ENCODE measurements at regions not wholly inside any gene's neighbourhood (a gene's known extent, or its start where the extent isn't known, plus 50 kb on each side); places are given as distances from the start of the nearest gene placed in this dataset.
"Not testable (repeated sequence)": the region's sequence is repeated elsewhere in the genome, so short reads cannot be mapped to it uniquely, and the experiment has no call there.

DNA sequence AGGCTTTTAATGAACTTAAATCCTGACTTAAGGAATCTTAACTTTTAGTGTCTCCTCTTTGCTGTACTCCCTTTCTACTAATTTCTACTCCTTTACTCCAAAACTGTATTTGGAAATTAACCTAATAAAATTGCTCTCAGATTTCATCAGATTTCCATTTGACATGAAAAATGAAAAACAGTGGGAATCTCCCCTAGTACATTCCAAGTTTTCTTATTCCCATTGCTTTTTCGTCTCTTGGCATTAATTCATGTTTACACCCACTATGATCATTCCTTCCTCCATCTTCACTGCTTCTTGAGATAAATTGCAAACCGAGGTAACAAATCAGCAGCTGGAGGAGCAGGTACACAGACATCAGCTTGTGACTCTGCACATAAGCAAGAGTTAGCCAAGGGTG lies 208.7 kb downstream of the VGLL3 start:
- Histone ChIP-seq H3K27ac (ENCODE audit: low read depth, low read length) (no peak overlapping the region), H3K9me3 (ENCODE audit: control insufficient read depth, insufficient read depth, low read length) (no peaks in the 10 kb centered on the region), H3K4me3 (ENCODE audit: low read depth, low read length) (no peak overlapping the region), H3K27me3 (ENCODE audit: control insufficient read depth, insufficient read depth, low read length) (no peaks in the 10 kb centered on the region)
- DNase-seq (ENCODE audit: low read depth, low spot score) = no peak
- TF ChIP-seq, protein P1, sequence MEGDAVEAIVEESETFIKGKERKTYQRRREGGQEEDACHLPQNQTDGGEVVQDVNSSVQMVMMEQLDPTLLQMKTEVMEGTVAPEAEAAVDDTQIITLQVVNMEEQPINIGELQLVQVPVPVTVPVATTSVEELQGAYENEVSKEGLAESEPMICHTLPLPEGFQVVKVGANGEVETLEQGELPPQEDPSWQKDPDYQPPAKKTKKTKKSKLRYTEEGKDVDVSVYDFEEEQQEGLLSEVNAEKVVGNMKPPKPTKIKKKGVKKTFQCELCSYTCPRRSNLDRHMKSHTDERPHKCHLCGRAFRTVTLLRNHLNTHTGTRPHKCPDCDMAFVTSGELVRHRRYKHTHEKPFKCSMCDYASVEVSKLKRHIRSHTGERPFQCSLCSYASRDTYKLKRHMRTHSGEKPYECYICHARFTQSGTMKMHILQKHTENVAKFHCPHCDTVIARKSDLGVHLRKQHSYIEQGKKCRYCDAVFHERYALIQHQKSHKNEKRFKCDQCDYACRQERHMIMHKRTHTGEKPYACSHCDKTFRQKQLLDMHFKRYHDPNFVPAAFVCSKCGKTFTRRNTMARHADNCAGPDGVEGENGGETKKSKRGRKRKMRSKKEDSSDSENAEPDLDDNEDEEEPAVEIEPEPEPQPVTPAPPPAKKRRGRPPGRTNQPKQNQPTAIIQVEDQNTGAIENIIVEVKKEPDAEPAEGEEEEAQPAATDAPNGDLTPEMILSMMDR (IDR thresholded peaks at IDR 0.05; ENCODE audit: low read depth, low read length) = no peak
- POLR2A ChIA-PET = no interaction called here
- CTCF ChIA-PET = interaction anchor here (1.0 to 7.6 kb wide), 3 partner anchors 225 to 300 kb away, joined by 3 to 65 read pairs (median 7); no protein-coding TSS in a partner anchor

DNA sequence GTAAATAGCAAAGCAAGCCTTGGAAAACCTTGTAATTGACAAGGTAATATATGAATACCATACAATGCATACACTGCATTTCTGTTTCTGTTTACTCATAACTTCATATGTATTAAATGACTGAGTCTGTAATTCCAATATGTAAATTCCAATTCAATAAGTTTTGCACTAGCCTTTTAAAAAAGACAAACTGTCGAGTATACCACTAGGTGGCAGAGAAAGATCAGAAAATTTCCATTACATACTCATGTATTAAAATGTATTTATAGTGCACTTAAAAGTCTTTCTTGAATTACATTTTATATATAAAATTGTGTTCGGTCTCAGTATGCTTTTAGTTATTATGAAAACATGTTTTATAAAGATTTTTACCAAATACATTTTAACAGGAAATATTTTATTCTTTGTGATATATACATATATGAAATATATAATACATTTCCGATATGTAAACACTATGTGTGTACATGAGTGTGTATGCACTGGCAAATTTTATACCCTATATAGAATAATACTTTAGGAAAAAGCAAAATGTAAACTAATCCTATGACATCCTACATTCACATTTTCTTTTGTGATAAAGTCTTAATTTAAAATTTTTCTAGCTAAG lies 216.8 kb downstream of the VGLL3 start:
- CTCF ChIA-PET = interaction anchor here (0.6 to 6.7 kb wide), 23 partner anchors 9 to 1230 kb away, joined by 3 to 165 read pairs (median 5); no protein-coding TSS in a partner anchor
- Histone ChIP-seq H3K27me3 (ENCODE audit: control insufficient read depth, insufficient read depth, low read length) (no peaks in the 10 kb centered on the region), H3K9me3 (ENCODE audit: control insufficient read depth, insufficient read depth, low read length) (no peaks in the 10 kb centered on the region), H3K4me3 (ENCODE audit: low read depth, low read length) (no peak overlapping the region), H3K27ac (ENCODE audit: low read depth, low read length) (no peak overlapping the region)
- TF ChIP-seq, protein P1 (IDR thresholded peaks at IDR 0.05; ENCODE audit: low read depth, low read length) = peak; percentile 57
- POLR2A ChIA-PET = interaction anchor here (0.6 to 0.7 kb wide), 2 partner anchors 158 to 214 kb away, joined by 3 to 4 read pairs; no protein-coding TSS in a partner anchor
- no peak for DNase-seq (ENCODE audit: low read depth, low spot score)

DNA sequence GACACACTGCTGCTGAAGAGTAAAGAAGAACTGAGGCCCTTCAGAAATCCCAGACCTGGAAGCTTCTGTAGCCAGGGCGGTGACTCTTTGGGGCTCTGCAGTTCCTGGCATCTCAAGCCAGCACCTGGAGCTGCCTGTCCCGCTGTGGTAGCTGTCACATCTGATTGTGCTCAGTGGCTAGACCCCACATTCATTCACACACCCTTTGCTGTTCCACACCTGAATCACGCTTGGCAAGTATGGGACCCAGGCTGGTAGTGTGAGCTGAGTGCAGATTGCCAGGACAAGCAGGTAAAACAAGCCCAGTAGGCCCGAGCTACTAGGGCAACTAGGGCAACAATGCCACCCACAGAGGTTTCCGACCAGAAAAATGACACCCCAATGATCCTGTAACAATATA lies 218.2 kb downstream of the VGLL3 start:
- TF ChIP-seq, protein P1 (IDR thresholded peaks at IDR 0.05; ENCODE audit: low read depth, low read length) = no peak
- Histone ChIP-seq H3K4me3 (ENCODE audit: low read depth, low read length) (no peak overlapping the region), H3K9me3 (ENCODE audit: control insufficient read depth, insufficient read depth, low read length) (no peaks in the 10 kb centered on the region), H3K27ac (ENCODE audit: low read depth, low read length) (no peak overlapping the region), H3K27me3 (ENCODE audit: control insufficient read depth, insufficient read depth, low read length) (no peaks in the 10 kb centered on the region)
- no peak for DNase-seq (ENCODE audit: low read depth, low spot score)
- CTCF ChIA-PET = interaction anchor here (1.1 to 6.7 kb wide), 12 partner anchors 11 to 427 kb away, joined by 3 to 165 read pairs (median 5); no protein-coding TSS in a partner anchor
- POLR2A ChIA-PET = no interaction called here

DNA sequence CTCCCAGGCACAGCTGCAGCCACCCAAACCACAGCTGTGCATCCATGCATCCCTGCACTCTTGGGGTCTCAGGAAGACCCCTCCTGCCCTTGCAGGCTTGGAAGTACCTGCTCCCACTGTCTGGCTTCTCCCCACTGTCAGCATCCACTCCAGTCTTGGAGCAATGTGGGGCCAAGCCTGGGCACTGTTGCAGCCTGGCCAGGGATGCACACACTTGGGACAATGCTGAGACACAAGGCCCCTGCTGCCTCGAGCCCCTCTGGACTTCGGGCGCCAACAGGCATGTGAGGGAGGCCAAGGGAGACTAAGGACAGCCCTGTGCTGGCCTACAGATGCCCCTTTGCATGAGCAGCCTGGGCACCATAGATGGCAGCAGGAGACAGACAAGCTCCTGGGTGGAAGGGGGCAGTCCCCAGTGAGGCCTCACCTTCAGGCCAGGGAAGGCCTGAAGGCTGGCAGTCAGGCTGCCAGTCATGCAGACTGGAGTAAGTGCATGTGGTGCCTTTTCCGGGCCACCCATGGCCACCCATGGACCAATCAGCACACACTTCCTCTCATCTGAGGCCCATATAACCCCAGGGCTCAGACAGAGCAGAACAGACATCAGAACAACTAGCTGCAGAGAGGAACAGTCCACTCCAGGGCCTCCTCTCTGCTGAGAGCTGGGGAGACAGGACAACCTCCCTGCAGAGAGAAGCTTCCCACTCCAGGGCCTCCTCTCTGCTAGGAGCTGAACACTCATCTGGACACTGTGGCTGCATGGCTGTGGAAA lies 219.0 kb downstream of the VGLL3 start:
- ChIA-PET POLR2A (no interaction called here), CTCF (interaction anchor here (1.1 to 6.7 kb wide), 6 partner anchors 70 to 402 kb away, joined by 3 to 165 read pairs (median 26); no protein-coding TSS in a partner anchor)
- no peak for DNase-seq (ENCODE audit: low read depth, low spot score)
- TF ChIP-seq, protein P1 (IDR thresholded peaks at IDR 0.05; ENCODE audit: low read depth, low read length) = no peak
- Histone ChIP-seq H3K27me3 (ENCODE audit: control insufficient read depth, insufficient read depth, low read length) (no peaks in the 10 kb centered on the region), H3K9me3 (ENCODE audit: control insufficient read depth, insufficient read depth, low read length) (no peaks in the 10 kb centered on the region), H3K27ac (ENCODE audit: low read depth, low read length) (no peak overlapping the region), H3K4me3 (ENCODE audit: low read depth, low read length) (no peak overlapping the region)

DNA sequence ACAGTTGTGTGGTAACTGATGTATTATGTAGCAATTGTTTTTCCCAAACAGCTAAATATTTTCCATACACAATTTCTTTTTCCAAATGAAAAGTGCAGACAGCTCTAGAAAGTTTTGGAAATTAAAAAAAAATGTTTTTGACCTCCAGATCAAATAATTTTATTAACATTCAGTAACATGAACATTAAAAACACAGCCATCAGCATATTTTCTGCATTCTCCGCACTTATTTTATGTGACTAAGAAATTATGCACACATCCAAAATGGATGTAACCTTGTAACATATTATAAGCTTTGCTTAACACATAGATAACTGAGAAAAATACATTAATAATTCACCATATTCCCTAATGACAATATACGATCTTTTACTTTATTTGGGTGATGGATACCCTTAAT lies 224.6 kb downstream of the VGLL3 start:
- ChIA-PET CTCF (interaction anchor here (0.5 to 3.7 kb wide), 4 partner anchors 317 to 533 kb away, joined by 3 to 17 read pairs (median 4); no protein-coding TSS in a partner anchor), POLR2A (no interaction called here)
- DNase-seq (ENCODE audit: low read depth, low spot score) = no peak
- Histone ChIP-seq H3K4me3 (ENCODE audit: low read depth, low read length) (no peak overlapping the region), H3K27me3 (ENCODE audit: control insufficient read depth, insufficient read depth, low read length) (no peaks in the 10 kb centered on the region), H3K9me3 (ENCODE audit: control insufficient read depth, insufficient read depth, low read length) (no peaks in the 10 kb centered on the region), H3K27ac (ENCODE audit: low read depth, low read length) (no peak overlapping the region)
- TF ChIP-seq, protein P1 (IDR thresholded peaks at IDR 0.05; ENCODE audit: low read depth, low read length) = no peak

DNA sequence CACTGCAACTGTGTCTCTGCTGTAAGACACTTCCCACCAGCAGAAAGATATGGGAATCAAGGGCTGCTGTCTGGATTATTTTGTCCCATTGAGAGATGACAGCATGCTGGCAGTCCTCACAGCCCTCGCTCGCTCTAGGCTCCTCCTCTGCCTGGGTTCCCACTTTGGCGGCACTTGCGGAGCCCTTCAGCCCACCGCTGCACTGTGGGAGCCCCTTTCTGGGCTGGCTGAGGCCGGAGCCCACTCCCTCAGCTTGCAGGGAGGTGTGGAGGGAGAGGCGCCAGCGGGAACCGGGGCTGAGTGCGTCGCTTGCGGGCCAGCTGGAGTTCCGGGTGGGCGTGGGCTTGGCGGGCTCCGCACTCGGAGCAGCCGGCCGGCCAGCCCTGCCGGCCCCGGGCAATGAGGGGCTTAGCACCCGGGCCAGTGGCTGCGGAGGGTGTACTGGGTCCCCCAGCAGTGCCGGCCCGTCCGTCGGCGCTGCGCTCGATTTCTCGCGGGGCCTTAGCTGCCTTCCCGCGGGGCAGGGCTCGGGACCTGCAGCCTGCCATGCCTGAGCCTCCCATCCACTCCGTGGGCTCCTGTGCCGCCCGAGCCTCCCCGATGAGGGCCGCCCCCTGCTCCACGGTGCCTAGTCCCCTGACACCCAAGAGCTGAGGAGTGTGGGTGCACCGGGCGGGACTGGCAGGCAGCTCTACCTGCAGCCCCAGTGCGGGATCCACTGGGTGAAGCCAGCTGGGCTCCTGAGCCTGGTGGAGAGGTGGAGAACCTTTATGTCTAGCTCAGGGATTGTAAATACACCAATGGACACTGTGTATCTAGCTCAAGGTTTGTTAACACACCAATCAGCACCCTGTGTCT lies 233.4 kb downstream of the VGLL3 start:
- CTCF ChIA-PET, POLR2A ChIA-PET: not testable (repeated sequence)

More for the DNA sequence above, 233.4 kb downstream of the VGLL3 start:
- H3K9me3 ChIP-seq (ENCODE audit: control insufficient read depth, insufficient read depth, low read length); DNase-seq (ENCODE audit: low read depth, low spot score); H3K27me3 ChIP-seq (ENCODE audit: control insufficient read depth, insufficient read depth, low read length); H3K4me3 ChIP-seq (ENCODE audit: low read depth, low read length); H3K27ac ChIP-seq (ENCODE audit: low read depth, low read length): not testable (repeated sequence)

Measured in AG04450 (cell line).